Osteoblast (primary cell): ENCODE measurements at regions not wholly inside any gene's neighbourhood (a gene's known extent, or its start where the extent isn't known, plus 50 kb on each side); places are given as distances from the start of the nearest gene placed in this dataset.

ENCODE experiments used
- DNase-seq: peaks from one replicate; pipeline ENCODE4 v3.0.0; 2011; ENCODE audit warnings: low spot score, mixed read lengths; ENCODE audit not compliant: insufficient read length; ENCODE audit errors: missing footprints
- H2AFZ ChIP-seq: 2 replicates; pipeline ENCODE4 v1.6.0; 2011; ENCODE audit warnings: mild to moderate bottlenecking, low read length
- H3K27ac ChIP-seq: 2 replicates; pipeline ENCODE4 v1.5.1; 2011; ENCODE audit warnings: mild to moderate bottlenecking, low read depth, low read length, moderate library complexity
- H3K27me3 ChIP-seq: 2 replicates; pipeline ENCODE4 v1.6.0; 2012; ENCODE audit warnings: mild to moderate bottlenecking, control low read depth, inconsistent platforms, low read length, moderate library complexity; ENCODE audit not compliant: insufficient read depth
- H3K36me3 ChIP-seq: 2 replicates; pipeline ENCODE4 v1.5.1; 2011; ENCODE audit warnings: mild to moderate bottlenecking, low read length, control low read depth, moderate library complexity; ENCODE audit not compliant: insufficient read depth
- H3K4me1 ChIP-seq: 2 replicates; pipeline ENCODE4 v1.5.1; 2011; ENCODE audit warnings: mild to moderate bottlenecking, low read length, control low read depth, moderate library complexity; ENCODE audit not compliant: insufficient read depth
- H3K4me2 ChIP-seq: 2 replicates; pipeline ENCODE4 v1.6.0; 2011; ENCODE audit warnings: mild to moderate bottlenecking, low read length; ENCODE audit not compliant: insufficient read depth
- H3K4me3 ChIP-seq: fragments of 200-600 bp; sonication (generic); 3 replicates; pipeline ENCODE4 v1.5.1; 2012; ENCODE audit warnings: mild to moderate bottlenecking, low read length, inconsistent platforms; ENCODE audit not compliant: insufficient read depth
- H3K79me2 ChIP-seq: 2 replicates; pipeline ENCODE4 v1.6.0; 2012; ENCODE audit warnings: mild to moderate bottlenecking, low read length, control low read depth, inconsistent platforms; ENCODE audit not compliant: insufficient read depth
- H3K9me3 ChIP-seq: 2 replicates; pipeline ENCODE4 v1.5.1; 2011; ENCODE audit warnings: low read depth, low read length, control low read depth
- H4K20me1 ChIP-seq: 2 replicates; pipeline ENCODE4 v1.6.0; 2012; ENCODE audit warnings: mild to moderate bottlenecking, low read length, control low read depth; ENCODE audit not compliant: insufficient read depth
- CTCF ChIP-seq: IDR thresholded peaks from 2 replicates; pipeline ENCODE4 v1.5.1; 2011; ENCODE audit warnings: mild to moderate bottlenecking, low read depth, low read length, moderate library complexity; ENCODE audit errors: extremely low read depth

DNA sequence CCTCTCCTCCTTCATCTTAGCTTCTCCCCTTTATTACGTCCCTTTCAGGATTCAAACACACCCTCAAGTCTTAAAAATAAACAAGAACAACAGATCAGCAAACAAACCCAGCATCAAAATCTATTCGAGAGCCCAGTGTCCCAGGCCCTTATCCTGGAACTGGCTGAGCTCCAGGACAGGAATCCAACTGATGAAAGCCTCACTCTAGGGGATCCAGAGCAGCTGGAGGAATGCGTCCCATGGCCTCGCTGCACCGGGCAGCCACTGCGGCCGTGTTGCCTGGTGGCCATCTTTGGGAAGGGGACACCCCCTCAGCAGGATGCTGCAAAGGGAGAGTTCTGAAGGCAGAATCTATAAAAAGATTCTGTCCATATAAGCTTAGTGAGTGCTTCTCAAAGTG, 156.5 kb upstream of the BMPER start:
- H3K27ac ChIP-seq: no peak overlapping the region
- H2AFZ ChIP-seq: no peak overlapping the region
- no peak for TF ChIP-seq CTCF
- H3K9me3 ChIP-seq: no peaks in the 10 kb centered on the region
- no peak overlapping the region for H3K4me3 ChIP-seq
- H3K4me1 ChIP-seq: peaks cover 26% of the 10 kb centered on the region
- DNase-seq: no peak
- no peaks in the 10 kb centered on the region for H4K20me1 ChIP-seq
- H3K4me2 ChIP-seq: no peak overlapping the region
- no peaks in the 10 kb centered on the region for H3K36me3 ChIP-seq
- no peaks in the 10 kb centered on the region for H3K27me3 ChIP-seq
- H3K79me2 ChIP-seq: no peaks in the 10 kb centered on the region

GRCh38 chr7:33750177-33750576, 155.2 kb upstream of the BMPER start:
- Histone ChIP-seq H3K36me3 (no peaks in the 10 kb centered on the region), H3K27ac (peak overlapping the region; percentile 67), H4K20me1 (no peaks in the 10 kb centered on the region), H3K79me2 (no peaks in the 10 kb centered on the region), H3K4me1 (peaks cover 32% of the 10 kb centered on the region), H3K9me3 (no peaks in the 10 kb centered on the region), H3K4me3 (no peak overlapping the region), H3K27me3 (no peaks in the 10 kb centered on the region), H2AFZ (no peak overlapping the region), H3K4me2 (peak overlapping the region; percentile 50)
- TF ChIP-seq CTCF: no peak
- no peak for DNase-seq

- no peaks in the 10 kb centered on the region for H3K36me3 ChIP-seq
- H3K27me3 ChIP-seq: no peaks in the 10 kb centered on the region
- no peaks in the 10 kb centered on the region for H3K79me2 ChIP-seq
- H3K9me3 ChIP-seq: no peaks in the 10 kb centered on the region
- H3K27ac ChIP-seq: no peak overlapping the region
- DNase-seq: no peak
- H4K20me1 ChIP-seq: no peaks in the 10 kb centered on the region
- H3K4me1 ChIP-seq: peaks cover 27% of the 10 kb centered on the region
- TF ChIP-seq CTCF: no peak
- no peak overlapping the region for H3K4me2 ChIP-seq
- no peak overlapping the region for H2AFZ ChIP-seq
- no peak overlapping the region for H3K4me3 ChIP-seq
These were observed 153.9 kb upstream of the BMPER start for GRCh38 chr7:33751443-33751842.

DNA sequence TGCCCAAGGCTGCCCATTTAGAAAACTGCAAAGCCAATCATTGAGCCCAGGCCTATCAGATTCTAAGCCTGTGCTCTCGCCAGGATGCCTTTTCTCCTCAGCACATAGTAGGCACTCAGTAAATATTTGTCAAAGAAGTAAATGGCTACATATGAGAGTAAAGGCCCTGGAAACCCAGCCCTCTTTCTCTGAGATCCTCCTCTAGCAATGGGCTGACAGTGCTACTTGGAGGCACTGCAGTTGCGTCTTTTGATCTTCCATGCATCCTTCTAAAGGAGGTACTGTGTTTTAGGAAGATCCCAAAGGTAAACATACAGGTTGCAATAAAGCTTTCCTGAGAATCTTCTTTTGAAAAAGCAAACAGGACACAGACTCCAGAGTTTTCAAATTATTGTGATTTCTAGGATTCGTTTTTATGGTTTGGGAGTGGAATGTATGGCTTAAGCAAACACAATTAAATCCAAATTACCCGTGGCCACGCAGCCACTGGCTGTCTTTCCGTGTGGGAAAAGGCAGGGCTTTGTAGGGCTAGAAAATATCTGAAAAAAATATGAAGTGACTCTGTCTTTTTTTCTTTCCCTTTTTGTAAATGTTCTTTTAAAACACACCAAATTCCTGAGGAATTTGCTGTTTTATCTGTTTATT, 151.3 kb upstream of the BMPER start:
- H3K4me3 ChIP-seq: no peak overlapping the region
- H2AFZ ChIP-seq: no peak overlapping the region
- no peak overlapping the region for H3K27ac ChIP-seq
- H4K20me1 ChIP-seq: no peaks in the 10 kb centered on the region
- no peak for DNase-seq
- TF ChIP-seq CTCF: no peak
- H3K4me1 ChIP-seq: peaks cover 32% of the 10 kb centered on the region
- no peaks in the 10 kb centered on the region for H3K36me3 ChIP-seq
- peak overlapping the region; percentile 23 for H3K4me2 ChIP-seq
- H3K9me3 ChIP-seq: no peaks in the 10 kb centered on the region
- H3K27me3 ChIP-seq: no peaks in the 10 kb centered on the region
- H3K79me2 ChIP-seq: no peaks in the 10 kb centered on the region
